Fibroblast of skin of left biceps (primary cell): ENCODE measurements at regions not wholly inside any gene's neighbourhood (a gene's known extent, or its start where the extent isn't known, plus 50 kb on each side); places are given as distances from the start of the nearest gene placed in this dataset.
"Not testable (repeated sequence)": the region's sequence is repeated elsewhere in the genome, so short reads cannot be mapped to it uniquely, and the experiment has no call there.

Experiments
- DNase-seq, 2 experiments: peaks; one replicate each; pipeline ENCODE4 v3.0.0-alpha.2; 2013; ENCODE audit warnings: low read depth in 2 of 2

GRCh38 chr13:72586518-72586917 is 140.9 kb downstream of the MZT1 start:
- no peak for DNase-seq

DNA sequence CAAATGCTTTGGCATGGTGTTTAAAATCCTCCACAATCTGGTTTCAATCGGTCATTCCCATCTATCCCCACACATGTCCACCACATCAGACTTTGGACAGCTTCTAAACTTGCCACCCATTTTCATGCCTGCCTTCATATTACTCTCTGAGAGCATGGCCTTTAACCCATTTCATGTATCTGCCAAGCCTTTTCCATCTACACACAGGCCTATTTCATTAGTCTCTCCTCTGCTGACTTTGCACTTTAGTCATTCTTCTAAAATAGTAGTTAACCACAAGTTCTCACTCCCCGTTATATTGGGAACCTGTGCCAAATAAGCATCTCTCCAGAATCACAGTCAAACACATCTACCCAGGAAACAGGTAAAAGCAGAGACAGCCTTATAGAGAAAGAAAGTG is 142.2 kb downstream of the MZT1 start:
- DNase-seq = no peak

DNA sequence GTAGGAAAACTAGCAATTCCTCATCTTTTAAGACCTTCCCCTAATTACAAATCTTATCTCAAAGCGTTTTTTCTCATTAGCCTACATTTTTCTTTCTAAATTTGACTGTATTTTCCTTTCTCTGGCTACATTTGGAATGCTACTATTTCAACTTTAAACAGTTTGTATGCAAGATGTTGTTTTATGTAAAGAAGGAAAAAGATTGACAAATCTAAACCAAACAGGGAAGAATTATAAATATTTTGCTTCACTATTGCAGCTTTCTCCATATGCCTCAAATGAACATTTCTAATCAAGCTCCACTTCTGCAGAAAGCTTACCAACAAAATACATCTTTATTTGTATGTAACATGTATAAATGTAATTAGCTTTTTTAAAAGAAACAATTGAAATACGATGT is 156.2 kb downstream of the MZT1 start:
- DNase-seq = no peak

DNA sequence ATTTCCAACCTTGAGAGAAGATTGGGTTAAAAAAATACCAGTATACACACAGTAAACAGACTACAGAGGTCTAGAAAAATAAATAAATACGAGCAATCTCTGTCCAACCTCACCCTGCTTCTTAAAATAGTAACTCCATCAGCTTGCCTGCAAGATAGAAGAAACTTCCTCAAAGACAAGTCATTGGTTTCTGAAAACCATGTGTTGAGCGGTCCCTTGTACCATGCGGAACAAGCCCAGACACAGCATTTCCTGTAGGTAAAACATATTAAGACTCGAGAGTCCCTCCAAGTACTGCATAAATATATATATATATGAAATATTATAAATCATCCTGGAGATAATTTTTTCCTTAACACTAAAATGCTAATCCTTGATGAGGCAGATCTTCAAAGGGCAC is 157.4 kb downstream of the MZT1 start:
- no peak for DNase-seq

DNA sequence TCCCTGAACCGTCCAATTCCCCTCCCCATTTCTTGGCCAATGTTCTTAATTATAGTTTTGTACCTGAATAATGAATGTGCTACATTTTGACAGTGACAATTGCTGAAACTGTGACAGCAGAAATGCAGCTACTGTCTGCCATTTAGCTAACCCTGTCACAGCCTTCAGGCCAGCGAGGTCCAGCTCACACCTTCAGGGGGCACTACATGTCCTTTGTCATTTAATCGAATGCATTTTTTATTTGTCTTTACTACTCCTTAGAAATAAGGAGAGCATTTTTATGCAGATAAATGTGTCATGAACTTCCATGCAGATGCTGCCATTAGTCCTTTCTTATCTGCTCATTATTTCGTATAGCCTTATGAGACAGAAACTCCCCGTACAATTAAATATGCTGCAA is 159.9 kb downstream of the MZT1 start:
- no peak for DNase-seq

DNA sequence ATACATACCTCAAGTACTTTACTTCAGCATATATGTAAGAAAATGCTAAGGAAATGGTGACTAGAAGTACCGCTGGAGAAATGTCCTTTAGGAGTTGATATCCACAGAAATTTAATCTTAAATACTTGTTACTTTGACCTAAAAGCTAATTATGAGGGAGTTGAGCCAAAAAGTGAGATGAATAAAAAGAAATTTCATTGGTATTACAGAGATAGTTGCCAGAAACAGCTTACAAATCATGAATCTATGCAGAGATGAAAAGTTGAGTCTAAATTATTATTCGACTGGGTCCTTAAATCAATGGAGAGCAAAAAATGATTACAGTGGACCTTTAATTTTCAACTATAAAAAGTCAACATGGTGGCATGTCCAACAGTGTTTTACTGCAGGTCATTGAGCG is 160.9 kb downstream of the MZT1 start:
- no peak for DNase-seq

- no peak for DNase-seq
These were observed 161.5 kb downstream of the MZT1 start for GRCh38 chr13:72565893-72566292.

GRCh38 chr13:72562686-72563085 is 164.7 kb downstream of the MZT1 start:
- DNase-seq = no peak

DNA sequence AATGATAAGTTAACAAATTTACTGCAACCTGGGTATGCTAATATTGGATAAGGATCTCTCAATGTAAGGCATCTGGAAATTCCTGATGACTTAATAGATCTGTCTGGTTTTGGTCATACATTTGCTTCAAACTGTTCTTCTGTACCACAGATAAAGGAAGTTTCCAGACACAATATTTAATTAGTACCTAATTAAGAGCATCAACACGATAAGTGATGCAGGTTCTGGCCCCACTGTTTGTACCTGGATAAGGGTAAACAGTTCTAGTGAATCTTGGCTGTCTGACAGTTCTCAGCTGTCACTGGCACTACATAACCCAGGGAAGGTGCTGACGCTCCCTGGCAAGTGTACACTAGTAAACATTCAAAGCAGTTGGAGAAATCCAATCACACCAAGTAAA is 165.6 kb downstream of the MZT1 start:
- DNase-seq = no peak

DNA sequence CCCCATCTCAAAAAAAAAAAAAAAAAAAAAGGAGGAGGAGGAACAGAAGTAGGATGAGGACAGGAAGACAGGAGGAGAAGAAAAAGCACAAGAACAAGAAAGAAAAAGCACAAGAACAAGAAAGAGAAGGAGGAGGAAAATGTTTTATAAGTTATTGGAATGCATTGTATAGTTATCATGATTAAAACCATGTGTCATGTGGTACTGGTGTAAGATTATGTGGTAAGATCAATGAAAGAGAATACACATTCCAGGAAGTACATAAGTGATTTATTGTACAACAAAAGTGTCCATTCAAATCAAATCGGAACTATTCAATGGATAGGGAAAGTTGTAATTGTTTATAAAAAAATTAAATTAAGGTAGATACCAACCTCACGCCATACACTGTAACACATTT is 167.7 kb downstream of the MZT1 start:
- peak; percentile 10 to 23 for DNase-seq

GRCh38 chr13:72556945-72557344 is 170.5 kb downstream of the MZT1 start:
- no peak for DNase-seq

DNA sequence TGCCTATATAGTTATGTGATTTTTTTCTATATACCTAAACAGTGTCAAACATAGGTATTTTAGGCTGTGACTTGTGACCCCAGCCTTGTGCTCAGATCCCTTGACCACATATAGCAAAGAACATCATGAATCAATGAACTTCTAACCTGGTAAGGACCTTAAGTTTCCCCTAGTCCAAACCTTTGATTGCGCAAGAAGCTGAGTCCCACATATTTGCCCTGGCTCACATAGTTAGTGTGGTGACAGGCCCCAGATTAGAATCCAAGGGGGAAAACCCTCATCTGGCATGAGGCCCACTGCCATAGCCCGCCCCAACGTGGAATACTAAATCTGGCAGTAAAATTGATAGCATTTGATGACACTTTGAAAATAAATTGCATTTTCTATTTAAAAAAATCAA is 171.8 kb downstream of the MZT1 start:
- no peak for DNase-seq

GRCh38 chr13:72552731-72553130 is 174.7 kb downstream of the MZT1 start:
- DNase-seq = no peak

- not testable (repeated sequence) for DNase-seq
These were observed 181.5 kb downstream of the MZT1 start for GRCh38 chr13:72545895-72546294.

DNA sequence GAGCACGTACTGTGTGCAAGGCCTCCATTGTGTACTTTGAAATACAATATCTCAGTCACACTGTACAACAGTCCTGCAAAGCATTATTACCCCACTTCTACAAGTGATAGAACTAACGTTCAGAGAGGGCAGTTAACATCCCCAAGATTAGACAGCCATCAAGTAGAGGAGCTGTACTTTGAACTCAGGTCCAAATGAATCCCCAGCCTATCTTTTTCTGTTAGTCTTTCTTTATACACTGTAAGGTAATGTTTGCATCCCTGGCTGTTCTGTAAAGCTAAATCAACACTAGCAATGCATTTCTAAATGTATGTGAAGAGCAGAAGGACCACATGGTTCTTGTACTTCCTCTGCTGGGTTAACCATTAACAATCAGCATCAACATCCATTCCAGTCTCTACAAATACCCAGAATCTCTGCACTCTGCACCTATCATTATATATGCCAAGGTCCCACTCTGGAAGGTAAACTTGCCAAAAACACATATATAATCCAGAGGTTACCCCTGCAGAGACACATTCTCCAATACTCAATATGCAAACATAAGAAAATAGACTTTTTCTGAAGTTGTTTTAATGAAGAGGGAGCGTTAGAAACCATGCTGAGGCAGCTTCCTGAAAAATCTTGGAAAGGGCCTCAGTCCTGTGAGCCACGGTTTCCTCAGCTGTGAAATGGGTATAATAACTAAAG is 182.3 kb downstream of the MZT1 start:
- DNase-seq = no peak

- no peak for DNase-seq
These were observed 183.4 kb downstream of the MZT1 start for GRCh38 chr13:72544042-72544441.

DNA sequence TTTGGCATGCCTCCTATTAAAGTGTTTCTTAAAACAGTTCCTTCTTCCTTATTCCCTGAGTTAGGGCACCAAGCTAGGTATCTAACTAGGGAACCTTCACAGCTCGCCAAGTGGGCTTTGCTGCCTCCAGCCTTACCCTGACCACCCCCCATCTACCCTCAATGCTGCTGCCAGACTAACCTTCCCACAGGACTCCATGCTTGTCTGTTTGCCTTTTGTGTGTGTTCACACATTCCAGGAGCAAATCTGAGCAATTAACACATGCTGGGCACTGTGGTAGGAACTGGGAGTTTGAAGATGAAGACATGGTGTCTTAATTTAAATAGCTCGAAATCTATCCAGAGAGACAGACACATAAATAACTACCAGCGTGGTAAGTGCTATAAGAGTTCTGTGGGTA is 185.2 kb downstream of the MZT1 start:
- DNase-seq = no peak

DNA sequence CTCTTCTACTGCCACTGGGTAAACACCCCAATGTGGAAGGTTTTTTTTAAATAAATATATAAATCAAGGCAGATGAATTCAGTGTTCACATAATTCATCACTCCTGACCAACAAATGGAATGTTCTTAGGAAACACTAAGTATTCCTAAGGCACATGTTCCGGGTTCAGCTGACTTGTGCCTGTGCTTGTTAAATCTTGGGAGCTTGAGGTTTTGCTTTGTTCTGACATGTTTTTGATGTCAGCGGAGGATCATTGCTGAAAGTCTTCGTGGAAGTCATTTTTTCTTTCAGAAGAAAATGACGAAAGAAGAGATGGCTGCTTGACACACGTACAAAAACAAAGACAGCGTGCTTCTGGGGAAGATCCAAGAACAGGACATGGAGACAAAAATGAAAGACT is 185.8 kb downstream of the MZT1 start:
- DNase-seq = no peak

- no peak for DNase-seq
These were observed 186.5 kb downstream of the MZT1 start for GRCh38 chr13:72540881-72541280.

GRCh38 chr13:72539925-72540324 is 187.5 kb downstream of the MZT1 start:
- DNase-seq = no peak

- DNase-seq = no peak
These were observed 189.6 kb downstream of the MZT1 start for GRCh38 chr13:72537782-72538181.

- DNase-seq = no peak
These were observed 190.0 kb downstream of the MZT1 start for GRCh38 chr13:72537395-72537780.

- no peak for DNase-seq
These were observed 190.6 kb downstream of the MZT1 start for GRCh38 chr13:72536714-72537394.
